Left renal cortex interstitium (tissue), 4 donors: ENCODE measurements at regions not wholly inside any gene's neighbourhood (a gene's known extent, or its start where the extent isn't known, plus 50 kb on each side); places are given as distances from the start of the nearest gene placed in this dataset.
A peak's percentile ranks its signal among the peaks of the same experiment; 100 is the strongest.

Experiments used
- DNase-seq, 4 donors: peaks; one replicate each; pipeline ENCODE4 v3.0.0-alpha.2; 2013; ENCODE audit warnings: low read depth in 4 of 4, low spot score in 2 of 4, missing footprints in 1 of 4

- no peak for DNase-seq
These were observed 68.5 kb upstream of the GATB start for GRCh38 chr4:151829309-151829708.

DNA sequence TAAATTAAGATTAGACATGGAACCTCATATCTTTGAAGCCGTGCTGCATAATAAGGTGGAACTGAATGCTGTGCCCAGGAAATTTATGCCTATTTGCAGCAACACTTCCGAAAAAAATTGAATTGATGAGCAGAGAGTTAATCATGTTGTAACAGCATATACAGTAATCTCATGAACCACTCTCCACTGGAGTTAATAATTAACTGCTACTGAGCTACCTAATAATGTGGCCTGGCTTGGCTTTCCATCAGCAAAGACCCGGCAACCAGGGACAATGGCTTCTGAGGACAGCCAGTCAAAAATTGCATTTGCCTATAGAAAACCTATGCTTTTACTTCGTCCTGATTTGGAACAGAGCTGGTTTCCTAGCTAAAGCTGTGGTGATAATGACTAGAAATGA, 63.8 kb upstream of the GATB start:
- peak in 1 of 4 donors; percentile 19 for DNase-seq

DNA sequence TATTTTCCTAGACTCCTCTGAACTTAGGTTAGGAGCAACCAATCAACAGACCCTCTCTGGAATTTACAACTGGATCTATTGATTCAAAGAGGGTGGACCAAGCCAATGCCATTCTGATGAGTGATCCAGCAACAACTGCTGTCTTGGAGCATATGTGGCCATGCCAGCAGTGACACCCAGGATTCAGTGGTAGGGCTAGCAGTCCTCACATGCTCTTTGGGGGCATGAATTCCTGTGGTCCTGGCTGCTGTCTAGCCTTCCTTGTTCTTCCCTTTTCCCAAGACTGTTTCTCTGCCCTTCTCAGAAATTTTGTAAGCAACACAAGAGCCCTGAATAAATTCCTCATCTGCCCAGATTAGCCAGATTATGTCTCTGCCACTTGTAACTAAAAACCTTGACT, 61.5 kb upstream of the GATB start:
- no peak for DNase-seq

DNA sequence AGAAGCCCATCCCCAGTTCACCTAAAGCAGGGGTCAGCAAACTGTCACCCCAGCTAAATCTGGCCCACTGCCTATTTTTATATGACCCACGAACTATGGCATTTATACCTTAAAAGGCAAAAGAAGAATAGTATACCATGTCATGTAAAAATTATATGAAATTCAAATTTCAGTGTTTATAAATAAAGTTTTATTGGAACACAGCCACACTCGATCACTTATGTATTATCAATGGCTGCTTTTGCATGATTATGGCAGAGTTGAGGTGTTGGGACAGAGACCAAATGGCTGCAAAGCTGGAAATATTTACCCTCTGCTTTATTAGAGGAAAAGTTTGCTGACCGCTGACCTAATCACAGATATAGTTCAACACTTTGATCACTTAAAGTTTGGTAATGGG, 59.2 kb upstream of the GATB start:
- DNase-seq: no peak

- no peak for DNase-seq
These were observed 50.6 kb upstream of the GATB start for GRCh38 chr4:151811403-151811802.
